Adrenal gland (tissue), 9 donors: ENCODE measurements at regions not wholly inside any gene's neighbourhood (a gene's known extent, or its start where the extent isn't known, plus 50 kb on each side); places are given as distances from the start of the nearest gene placed in this dataset.
"Not testable (repeated sequence)": the region's sequence is repeated elsewhere in the genome, so short reads cannot be mapped to it uniquely, and the experiment has no call there.

ENCODE experiments used
- DNase-seq, 7 donors: peaks; one replicate each; pipeline ENCODE4 v3.0.0-alpha.2; 2019 to 2020
- H3K27ac ChIP-seq, 5 donors: fragments of 200-600 bp; sonication (generic) in 4 of 5; 1 replicate in 3 of 5; 2 replicates in 2 of 5; pipeline versions ENCODE4 v1.5.1 to v1.8.0; 2016 to 2020; ENCODE audit warnings: mild to moderate bottlenecking in 1 of 5
- H3K27me3 ChIP-seq: fragments of 200-600 bp; 2 replicates; pipeline ENCODE4 v1.8.0; 2021
- H3K36me3 ChIP-seq, 2 donors: fragments of 200-600 bp; replicated peaks in 1 of 2; 1 replicate in 1 of 2; 2 replicates in 1 of 2; pipeline versions ENCODE4 v1.5.1 to v1.8.0; 2018 to 2022
- H3K4me1 ChIP-seq, 2 donors: fragments of 200-600 bp; replicated peaks in 1 of 2; 1 replicate in 1 of 2; 2 replicates in 1 of 2; pipeline versions ENCODE4 v1.5.1 to v1.8.0; 2018 to 2021
- H3K4me3 ChIP-seq, 4 donors: fragments of 200-600 bp; sonication (generic) in 3 of 4; one replicate each; pipeline ENCODE4 v1.5.1; 2016 to 2018
- H3K9me3 ChIP-seq, 3 donors: fragments of 200-600 bp; sonication (generic) in 1 of 3; replicated peaks in 1 of 3; 1 replicate in 2 of 3; 2 replicates in 1 of 3; pipeline versions ENCODE4 v1.5.1 to v1.8.0; 2016 to 2021
- WGBS, 4 donors: extraction: QIAGEN DNeasy Blood & Tissue Kit in 2 of 4; methylation state at CpG; one replicate each; pipeline versions ENCODE4 v1.1.5 to v1.1.7; 2013 to 2017; 5-methylcytosine and 5-hydroxymethylcytosine counted together
- intact Hi-C, 2 donors: fragments of 100-400 bp; cut with DNase I; formaldehyde crosslinking; loops; one replicate each; pipeline versions ENCODE4 v1.14.1 to v1.15.0; 2022 to 2023
- donor health status: healthy with polysubstance abuse.
- donor health status: Bipolar disorder and iron deficiency.
- donor health status: DM: yes; HTN: yes; CAD: no.
- donor health status: DM: no; HTN: no; CAD: no.
- donor health status: DM: no; HTN: no; CAD: no.

- WGBS, 4 donors: no CpG with 5 or more reads among the region's 46 CpGs
- intact Hi-C loops, H3K36me3 ChIP-seq, H3K27ac ChIP-seq, H3K27me3 ChIP-seq, H3K4me1 ChIP-seq, H3K4me3 ChIP-seq, DNase-seq, H3K9me3 ChIP-seq: not testable (repeated sequence)
Observed at GRCh38 chr9:67288117-67288735, 295.9 kb upstream of the SPATA31A3 start.

GRCh38 chr9:67284299-67284698, 291.9 kb upstream of the SPATA31A3 start:
- H3K4me3 ChIP-seq, H3K27ac ChIP-seq, H3K36me3 ChIP-seq, H3K27me3 ChIP-seq, DNase-seq, intact Hi-C loops, H3K4me1 ChIP-seq, H3K9me3 ChIP-seq: not testable (repeated sequence)
- no CpG with 5 or more reads among the region's 6 CpGs for WGBS, 4 donors

GRCh38 chr9:67281574-67281973, 289.2 kb upstream of the SPATA31A3 start:
- H3K36me3 ChIP-seq, H3K27me3 ChIP-seq, intact Hi-C loops, DNase-seq, H3K9me3 ChIP-seq, H3K27ac ChIP-seq, H3K4me1 ChIP-seq, H3K4me3 ChIP-seq: not testable (repeated sequence)
- no CpG with 5 or more reads among the region's 4 CpGs for WGBS, 4 donors

- H3K4me3 ChIP-seq, intact Hi-C loops, H3K36me3 ChIP-seq, H3K4me1 ChIP-seq, H3K27me3 ChIP-seq, H3K27ac ChIP-seq, H3K9me3 ChIP-seq, DNase-seq: not testable (repeated sequence)
- no CpG with 5 or more reads among the region's 1 CpG for WGBS, 4 donors
Observed at GRCh38 chr9:67269692-67270091, 277.3 kb upstream of the SPATA31A3 start.

GRCh38 chr9:67257894-67258293, 265.5 kb upstream of the SPATA31A3 start:
- H3K27me3 ChIP-seq, DNase-seq, H3K36me3 ChIP-seq, H3K27ac ChIP-seq, H3K4me1 ChIP-seq, H3K4me3 ChIP-seq, intact Hi-C loops, H3K9me3 ChIP-seq: not testable (repeated sequence)
- no CpG with 5 or more reads among the region's 6 CpGs for WGBS, 4 donors

GRCh38 chr9:67248967-67249366, 256.6 kb upstream of the SPATA31A3 start:
- H3K9me3 ChIP-seq, H3K27ac ChIP-seq, H3K4me1 ChIP-seq, H3K4me3 ChIP-seq, DNase-seq, H3K27me3 ChIP-seq, intact Hi-C loops, H3K36me3 ChIP-seq: not testable (repeated sequence)
- WGBS, 4 donors: no CpG with 5 or more reads among the region's 1 CpG

GRCh38 chr9:67212073-67212472, 219.7 kb upstream of the SPATA31A3 start:
- intact Hi-C loops, H3K36me3 ChIP-seq, H3K4me3 ChIP-seq, H3K4me1 ChIP-seq, H3K27ac ChIP-seq, H3K27me3 ChIP-seq, DNase-seq, H3K9me3 ChIP-seq: not testable (repeated sequence)
- WGBS, 4 donors: 92 to 97% (median 96%) methylated on average over 6 to 15 of the region's 16 CpGs

GRCh38 chr9:67210842-67211241, 218.5 kb upstream of the SPATA31A3 start:
- H3K27me3 ChIP-seq, H3K4me1 ChIP-seq, H3K4me3 ChIP-seq, H3K27ac ChIP-seq, intact Hi-C loops, H3K36me3 ChIP-seq, H3K9me3 ChIP-seq, DNase-seq: not testable (repeated sequence)
- WGBS, 4 donors: 59 to 72% (median 67%) methylated on average over 1 of the region's 3 CpGs

- H3K4me3 ChIP-seq, H3K9me3 ChIP-seq, intact Hi-C loops, H3K27ac ChIP-seq, H3K27me3 ChIP-seq, H3K36me3 ChIP-seq, DNase-seq, H3K4me1 ChIP-seq: not testable (repeated sequence)
- 57 to 70% (median 66%) methylated on average over 2 to 3 of the region's 6 CpGs; no CpG with 5 or more reads in 1 of the 4 donors for WGBS, 4 donors
Observed at GRCh38 chr9:67208831-67209437, 216.6 kb upstream of the SPATA31A3 start.

- DNase-seq, H3K36me3 ChIP-seq, H3K27ac ChIP-seq, H3K4me1 ChIP-seq, H3K9me3 ChIP-seq, H3K27me3 ChIP-seq, intact Hi-C loops, H3K4me3 ChIP-seq: not testable (repeated sequence)
- 65 to 73% (median 67%) methylated on average over 5 of the region's 7 CpGs for WGBS, 4 donors
Observed at GRCh38 chr9:67196135-67196534, 203.8 kb upstream of the SPATA31A3 start.

GRCh38 chr9:67195357-67195756, 203.0 kb upstream of the SPATA31A3 start:
- WGBS, 4 donors: 46 to 86% (median 80%) methylated on average over 2 to 5 of the region's 8 CpGs; no CpG with 5 or more reads in 1 of the 4 donors
- intact Hi-C loops: not testable (repeated sequence)

More at GRCh38 chr9:67195357-67195756, 203.0 kb upstream of the SPATA31A3 start:
- not testable (repeated sequence) for DNase-seq, H3K27ac ChIP-seq, H3K9me3 ChIP-seq, H3K27me3 ChIP-seq, H3K36me3 ChIP-seq, H3K4me1 ChIP-seq, H3K4me3 ChIP-seq
